HepG2 (cell line): ENCODE measurements at regions not wholly inside any gene's neighbourhood (a gene's known extent, or its start where the extent isn't known, plus 50 kb on each side); places are given as distances from the start of the nearest gene placed in this dataset.

Experiments
- ATAC-seq: fragments of 200-7000 bp; cut with Tn5 transposase; 3 replicates; pipeline ENCODE4 v1.9.1; 2020; ENCODE audit warnings: mild to moderate bottlenecking, moderate library complexity
- BruUV-seq: library from RNA; stranded (reverse); fragments of 400-500 nt; replicated peaks from 2 replicates; lab custom pipeline; 2021; lab: Mats Ljungman, UMichigan
- CTCF ChIA-PET: fragments of 300-600 bp; formaldehyde crosslinking; extraction: SDS; loops from one replicate; lab custom pipeline; 2021; ENCODE audit warnings: low total read pairs, inconsistent platforms, low intra/inter-chr PET ratio; lab: Yijun Ruan, JAX
- POLR2A ChIA-PET: fragments of 350-600 bp; sonication (Branson Sonifier 250); formaldehyde crosslinking; loops from one replicate; lab custom pipeline; 2020; ENCODE audit warnings: antibody characterized with exemption, inconsistent platforms; lab: Yijun Ruan, JAX
- DNase-seq: peaks from one replicate; pipeline ENCODE4 v3.0.0-alpha.2; 2015; ENCODE audit warnings: low spot score
- FAIRE-seq: peaks from 3 replicates; lab custom pipeline; 2011; peaks lifted over from hg19 to GRCh38; lab: Jason Lieb, UNC
- H2AFZ ChIP-seq: one replicate; pipeline ENCODE4 v1.6.1; 2011; ENCODE audit warnings: low read length, inconsistent platforms
- H3K27ac ChIP-seq: fragments of 300-600 bp; 3 replicates; pipeline ENCODE4 v1.8.0; 2011; ENCODE audit warnings: mixed run types, mild to moderate bottlenecking, mixed read lengths, low read length, inconsistent platforms; ENCODE audit not compliant: insufficient read depth; ENCODE audit errors: extremely low read length
- H3K27me3 ChIP-seq, 2 experiments: fragments of 200-600 bp in 1 of 2; 2 replicates in 1 of 2; 3 replicates in 1 of 2; pipeline versions ENCODE4 v1.6.0 to v1.8.0; 2011; ENCODE audit warnings: low read length in 2 of 2, mild to moderate bottlenecking in 2 of 2, moderate library complexity in 2 of 2, inconsistent platforms in 1 of 2; ENCODE audit not compliant: insufficient read depth in 2 of 2, control insufficient read depth in 1 of 2
- H3K36me3 ChIP-seq, 2 experiments: fragments of 200-600 bp in 1 of 2; replicated peaks in 1 of 2; 2 replicates in 1 of 2; 3 replicates in 1 of 2; pipeline versions ENCODE4 v1.5.1 to v1.8.0; 2011; ENCODE audit warnings: low read length in 2 of 2, inconsistent platforms in 1 of 2; ENCODE audit not compliant: insufficient read depth in 2 of 2, control insufficient read depth in 1 of 2
- H3K4me1 ChIP-seq: 2 replicates; pipeline ENCODE4 v1.5.1; 2012; ENCODE audit warnings: low read length, inconsistent platforms; ENCODE audit not compliant: insufficient read depth
- H3K4me2 ChIP-seq: 2 replicates; pipeline ENCODE4 v1.6.0; 2011; ENCODE audit warnings: low read depth, low read length, inconsistent platforms
- H3K4me3 ChIP-seq, 3 experiments: fragments of 200-600 bp in 1 of 3; sonication (generic), shearing (Covaris generic) in 1 of 3; replicated peaks in 1 of 3; 2 replicates each; pipeline ENCODE4 v1.5.1; 2011 to 2016; ENCODE audit warnings: low read length in 3 of 3, inconsistent platforms in 2 of 3, low read depth in 2 of 3, mild to moderate bottlenecking in 2 of 3, control low read depth in 1 of 3, mixed read lengths in 1 of 3; ENCODE audit not compliant: insufficient read depth in 1 of 3
- H3K79me2 ChIP-seq: one replicate; pipeline ENCODE4 v1.6.1; 2011; ENCODE audit warnings: low read length, inconsistent platforms; ENCODE audit not compliant: insufficient read depth
- H3K9ac ChIP-seq: 2 replicates; pipeline ENCODE4 v1.6.0; 2011; ENCODE audit warnings: mild to moderate bottlenecking, low read depth, low read length, inconsistent platforms; ENCODE audit not compliant: insufficient read depth
- H3K9me3 ChIP-seq: 2 replicates; pipeline ENCODE4 v1.5.1; 2012; ENCODE audit warnings: mild to moderate bottlenecking, low read length
- H4K20me1 ChIP-seq: 2 replicates; pipeline ENCODE4 v1.6.0; 2011; ENCODE audit warnings: inconsistent platforms, mild to moderate bottlenecking, low read length, moderate library complexity; ENCODE audit not compliant: insufficient read depth
- FLYWCH1 ChIP-seq: sonication (generic); formaldehyde crosslinking; IDR thresholded peaks from 2 replicates; pipeline ENCODE4 v1.8.1; 2023; ENCODE audit warnings: mild to moderate bottlenecking, missing genetic modification reagents
- MAFK ChIP-seq, 2 experiments: IDR thresholded peaks in 1 of 2; conservative IDR thresholded peaks in 1 of 2; 2 replicates each; pipeline ENCODE4 v1.6.1; 2011; ENCODE audit warnings: improper control_type of control experiment in 2 of 2, low read length in 2 of 2
- RELA ChIP-seq: sonication (generic); formaldehyde crosslinking; IDR thresholded peaks from 2 replicates; pipeline ENCODE4 v1.4.0; 2020; ENCODE audit warnings: missing genetic modification reagents
- U2AF1 ChIP-seq: fragments of 200-400 bp; formaldehyde crosslinking; optimal IDR thresholded peaks from 2 replicates; pipeline ENCODE3; 2017; ENCODE audit warnings: mild to moderate bottlenecking, low read depth, low read length
- ZNF451 ChIP-seq: sonication (generic); formaldehyde crosslinking; IDR thresholded peaks from 2 replicates; pipeline ENCODE4 v1.5.0; 2020; ENCODE audit warnings: mild to moderate bottlenecking, missing genetic modification reagents
- ZNF616 ChIP-seq: sonication (generic); formaldehyde crosslinking; IDR thresholded peaks from 2 replicates; pipeline ENCODE4 v1.5.0; 2020; ENCODE audit warnings: low read depth, mild to moderate bottlenecking, missing genetic modification reagents
- WGBS: methylation state at CpG from one replicate; pipeline ENCODE4 v1.1.6; 2017; ENCODE audit warnings: low lambda C conversion rate; 5-methylcytosine and 5-hydroxymethylcytosine counted together
- in situ Hi-C: cut with HindIII; loops from 2 replicates; pipeline ENCODE4 v1.10.0; 2017; ENCODE audit warnings: low pct_unique_long_range_greater_than_20kb; ENCODE audit not compliant: extremely low pct_ligation_motif_present
- intact Hi-C: fragments of 100-400 bp; cut with micrococcal nuclease; formaldehyde crosslinking; loops from one replicate; pipeline ENCODE4 v1.10.0; 2022; ENCODE audit not compliant: unreplicated experiment
- TF ChIP-seq, protein P1 (sequence below): sonication (generic); formaldehyde crosslinking; IDR thresholded peaks from 2 replicates; pipeline ENCODE4 v1.8.1; 2023; ENCODE audit warnings: missing genetic modification reagents, mild to moderate bottlenecking, borderline replicate concordance
- TF ChIP-seq, protein P2 (sequence below): sonication (generic); formaldehyde crosslinking; IDR thresholded peaks from 2 replicates; pipeline ENCODE4 v1.5.0; 2020; ENCODE audit warnings: missing genetic modification reagents
- TF ChIP-seq, protein P3 (sequence below): IDR thresholded peaks from 2 replicates; pipeline ENCODE4 v1.6.1; 2016; ENCODE audit warnings: missing genetic modification reagents, missing compliant biosample characterization
- TF ChIP-seq, protein P4 (sequence below): IDR thresholded peaks from 2 replicates; pipeline ENCODE4 v1.6.1; 2016; ENCODE audit warnings: mild to moderate bottlenecking, missing biosample characterization, missing genetic modification reagents
- TF ChIP-seq, protein P5 (sequence below): sonication (generic); formaldehyde crosslinking; IDR thresholded peaks from 2 replicates; pipeline ENCODE4 v1.4.0; 2020; ENCODE audit warnings: mild to moderate bottlenecking, missing genetic modification reagents

DNA sequence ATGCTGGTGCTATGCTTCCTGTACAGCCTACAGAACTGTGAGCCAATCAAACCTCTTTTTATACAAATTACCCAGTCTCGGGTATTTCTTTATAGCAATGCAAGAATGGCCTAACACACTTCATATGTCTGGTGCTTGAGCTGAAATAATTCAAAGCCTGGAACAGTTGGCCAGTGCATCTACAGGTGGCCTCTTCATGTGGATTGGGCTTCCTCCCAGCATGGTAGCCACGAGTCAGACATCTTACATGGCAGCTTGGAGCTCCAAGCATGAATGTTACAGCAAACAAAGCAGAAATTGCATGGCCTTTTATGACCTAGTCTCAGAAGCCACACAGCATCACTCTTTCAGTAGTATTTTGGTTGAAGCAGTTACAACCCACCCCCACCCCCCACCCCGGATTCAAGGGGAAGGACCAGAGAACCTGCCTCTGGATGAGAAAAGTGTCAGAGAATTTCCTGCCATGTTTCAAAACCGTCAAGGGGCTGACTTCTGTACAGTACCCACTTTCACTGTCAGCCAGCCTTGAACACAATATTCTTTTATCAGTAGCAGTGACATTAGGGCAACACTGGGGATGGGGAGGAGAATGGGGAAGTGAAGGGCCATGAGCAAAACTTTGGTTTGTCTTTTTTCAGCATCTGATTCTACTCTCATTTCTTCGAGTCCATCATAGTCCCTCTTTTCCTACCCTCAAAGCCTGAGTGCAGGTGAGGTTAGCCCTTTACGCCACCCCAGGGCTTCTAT, 368.7 kb downstream of the BCOR start:
- WGBS: 38% methylated on average over 3 of the region's 6 CpGs
- ChIA-PET POLR2A (no interaction called here), CTCF (no interaction called here)
- BruUV-seq: no TSS peak
- Histone ChIP-seq H3K4me1 (peaks cover 23% of the 10 kb centered on the region), H3K36me3 (no peaks in the 10 kb centered on the region), H3K9ac (no peak overlapping the region), H2AFZ (no peak overlapping the region), H3K27ac (no peak overlapping the region), H3K27me3 (no peaks in the 10 kb centered on the region), H3K9me3 (no peaks in the 10 kb centered on the region), H3K4me2 (no peak overlapping the region), H3K79me2 (no peaks in the 10 kb centered on the region), H4K20me1 (no peaks in the 10 kb centered on the region), H3K4me3 (no peak overlapping the region)
- intact Hi-C loops: no loop called here
- TF ChIP-seq, protein P1, sequence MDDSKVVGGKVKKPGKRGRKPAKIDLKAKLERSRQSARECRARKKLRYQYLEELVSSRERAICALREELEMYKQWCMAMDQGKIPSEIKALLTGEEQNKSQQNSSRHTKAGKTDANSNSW (CRISPR knock-in tag): no peak
- TF ChIP-seq, protein P2, sequence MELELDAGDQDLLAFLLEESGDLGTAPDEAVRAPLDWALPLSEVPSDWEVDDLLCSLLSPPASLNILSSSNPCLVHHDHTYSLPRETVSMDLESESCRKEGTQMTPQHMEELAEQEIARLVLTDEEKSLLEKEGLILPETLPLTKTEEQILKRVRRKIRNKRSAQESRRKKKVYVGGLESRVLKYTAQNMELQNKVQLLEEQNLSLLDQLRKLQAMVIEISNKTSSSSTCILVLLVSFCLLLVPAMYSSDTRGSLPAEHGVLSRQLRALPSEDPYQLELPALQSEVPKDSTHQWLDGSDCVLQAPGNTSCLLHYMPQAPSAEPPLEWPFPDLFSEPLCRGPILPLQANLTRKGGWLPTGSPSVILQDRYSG (CRISPR knock-in tag): no peak
- no peak for TF ChIP-seq ZNF451
- TF ChIP-seq, protein P3, sequence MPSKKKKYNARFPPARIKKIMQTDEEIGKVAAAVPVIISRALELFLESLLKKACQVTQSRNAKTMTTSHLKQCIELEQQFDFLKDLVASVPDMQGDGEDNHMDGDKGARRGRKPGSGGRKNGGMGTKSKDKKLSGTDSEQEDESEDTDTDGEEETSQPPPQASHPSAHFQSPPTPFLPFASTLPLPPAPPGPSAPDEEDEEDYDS (CRISPR knock-in tag): no peak
- no peak for TF ChIP-seq ZNF616 (CRISPR knock-in tag)
- no peak for TF ChIP-seq RELA (CRISPR knock-in tag)
- TF ChIP-seq, protein P4, sequence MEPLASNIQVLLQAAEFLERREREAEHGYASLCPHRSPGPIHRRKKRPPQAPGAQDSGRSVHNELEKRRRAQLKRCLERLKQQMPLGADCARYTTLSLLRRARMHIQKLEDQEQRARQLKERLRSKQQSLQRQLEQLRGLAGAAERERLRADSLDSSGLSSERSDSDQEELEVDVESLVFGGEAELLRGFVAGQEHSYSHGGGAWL (CRISPR knock-in tag): no peak
- TF ChIP-seq U2AF1: no peak
- TF ChIP-seq MAFK (conservative IDR thresholded peaks at IDR 0.05 in 1 of 2, IDR thresholded peaks at IDR 0.05 in 1 of 2; ENCODE audit: low read length in 2 of 2): no peak
- TF ChIP-seq FLYWCH1: no peak
- TF ChIP-seq, protein P5, sequence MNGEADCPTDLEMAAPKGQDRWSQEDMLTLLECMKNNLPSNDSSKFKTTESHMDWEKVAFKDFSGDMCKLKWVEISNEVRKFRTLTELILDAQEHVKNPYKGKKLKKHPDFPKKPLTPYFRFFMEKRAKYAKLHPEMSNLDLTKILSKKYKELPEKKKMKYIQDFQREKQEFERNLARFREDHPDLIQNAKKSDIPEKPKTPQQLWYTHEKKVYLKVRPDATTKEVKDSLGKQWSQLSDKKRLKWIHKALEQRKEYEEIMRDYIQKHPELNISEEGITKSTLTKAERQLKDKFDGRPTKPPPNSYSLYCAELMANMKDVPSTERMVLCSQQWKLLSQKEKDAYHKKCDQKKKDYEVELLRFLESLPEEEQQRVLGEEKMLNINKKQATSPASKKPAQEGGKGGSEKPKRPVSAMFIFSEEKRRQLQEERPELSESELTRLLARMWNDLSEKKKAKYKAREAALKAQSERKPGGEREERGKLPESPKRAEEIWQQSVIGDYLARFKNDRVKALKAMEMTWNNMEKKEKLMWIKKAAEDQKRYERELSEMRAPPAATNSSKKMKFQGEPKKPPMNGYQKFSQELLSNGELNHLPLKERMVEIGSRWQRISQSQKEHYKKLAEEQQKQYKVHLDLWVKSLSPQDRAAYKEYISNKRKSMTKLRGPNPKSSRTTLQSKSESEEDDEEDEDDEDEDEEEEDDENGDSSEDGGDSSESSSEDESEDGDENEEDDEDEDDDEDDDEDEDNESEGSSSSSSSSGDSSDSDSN (CRISPR knock-in tag): no peak
- DNase-seq: no peak
- ATAC-seq: no peak
- in situ Hi-C loops: no loop called here
- no peak for FAIRE-seq
